ENCODE measurements at regions not wholly inside any gene's neighbourhood (a gene's known extent, or its start where the extent isn't known, plus 50 kb on each side); places are given as distances from the start of the nearest gene placed in this dataset.

DNA sequence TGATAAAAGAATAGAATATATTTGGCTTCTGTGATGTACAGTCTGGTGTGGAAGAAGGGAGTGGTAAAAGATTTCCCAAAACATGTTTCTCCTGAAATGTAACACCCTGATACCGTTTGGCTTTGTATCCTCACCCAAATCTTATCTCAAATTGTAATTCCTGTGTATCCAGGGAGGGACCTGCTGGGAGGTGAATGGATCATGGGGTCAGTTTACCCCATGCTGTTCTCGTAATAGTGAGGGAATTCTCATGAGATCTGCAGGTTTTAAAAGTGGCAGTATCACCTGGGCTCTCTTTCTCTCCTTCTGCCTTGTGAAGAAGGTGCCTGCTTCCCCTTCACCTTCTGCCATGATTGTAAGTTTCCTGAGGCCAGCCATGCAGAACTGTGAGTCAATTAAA is 1070.8 kb downstream of the IGSF11 start:
- Histone ChIP-seq H3K27ac (no peak overlapping the region), H3K4me3 (no peak overlapping the region)

- H3K27ac ChIP-seq = no peak overlapping the region
- H3K4me3 ChIP-seq = no peak overlapping the region
Measured at GRCh38 chr3:117964814-117965213, 1069.8 kb downstream of the IGSF11 start.

DNA sequence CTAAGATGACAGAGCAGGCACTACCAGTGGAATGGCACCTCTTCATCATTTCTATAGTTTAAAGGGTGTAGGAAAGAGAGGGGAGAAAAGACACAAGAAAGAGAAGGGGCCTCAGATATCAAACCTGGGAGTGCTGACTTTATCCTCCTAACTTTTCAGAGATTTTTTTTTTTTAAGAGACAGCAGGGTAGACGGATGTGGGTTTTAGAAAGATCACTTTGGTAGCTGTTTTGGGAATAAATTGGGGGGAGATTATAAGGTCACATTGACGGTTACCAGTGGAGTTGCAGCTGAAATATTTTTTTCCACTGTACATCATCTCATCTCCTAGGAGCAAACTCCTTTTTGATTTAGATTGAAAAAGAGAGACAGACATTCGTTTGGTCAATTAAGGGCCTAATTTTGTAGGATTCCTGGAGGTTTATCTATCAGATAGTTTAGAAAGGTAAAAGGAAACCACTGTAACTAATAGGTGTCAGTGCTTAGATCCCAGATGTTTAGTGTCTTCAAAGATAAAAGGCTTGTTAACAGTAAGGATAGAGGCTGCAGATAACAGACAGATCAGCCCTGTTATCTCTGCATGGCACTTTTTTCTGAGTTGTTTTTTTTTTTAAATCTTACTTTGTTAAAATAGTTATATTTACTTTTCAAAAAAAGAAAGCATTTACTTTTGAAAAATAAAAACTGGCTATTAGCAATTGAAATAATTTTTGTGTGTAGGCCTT is 1057.0 kb downstream of the IGSF11 start:
- no peak overlapping the region for H3K27ac ChIP-seq

GRCh38 chr3:117979466-117979865 is 1055.2 kb downstream of the IGSF11 start:
- Histone ChIP-seq H3K27ac (no peak overlapping the region), H3K4me3 (no peak overlapping the region)

More for the DNA sequence above, 1057.0 kb downstream of the IGSF11 start:
- H3K4me3 ChIP-seq = no peak overlapping the region

DNA sequence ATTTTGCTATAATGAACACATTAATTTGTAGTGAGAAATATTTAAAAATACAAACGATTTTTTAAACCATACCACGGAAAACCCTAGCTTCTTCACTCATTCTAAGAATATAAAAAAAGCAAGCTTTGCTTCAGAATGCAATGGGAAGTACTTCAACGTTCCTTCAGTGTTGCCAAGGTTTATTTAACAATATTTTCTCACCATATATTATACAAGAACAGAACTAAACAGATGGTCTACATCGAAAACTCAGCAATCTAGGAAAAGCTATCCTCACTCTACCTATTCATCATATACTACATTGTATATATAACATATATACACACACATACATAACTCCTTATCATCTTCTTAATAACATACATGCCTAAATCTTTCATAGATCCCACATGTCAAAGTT is 1047.4 kb downstream of the IGSF11 start:
- Histone ChIP-seq H3K27ac (no peak overlapping the region), H3K4me3 (no peak overlapping the region)

GRCh38 chr3:117989982-117990381 is 1044.7 kb downstream of the IGSF11 start:
- no peak overlapping the region for H3K4me3 ChIP-seq

GRCh38 chr3:117990627-117991026 is 1044.0 kb downstream of the IGSF11 start:
- no peak overlapping the region for H3K27ac ChIP-seq

More at GRCh38 chr3:117989982-117990381, 1044.7 kb downstream of the IGSF11 start:
- no peak overlapping the region for H3K27ac ChIP-seq

GRCh38 chr3:117995842-117996437 is 1038.7 kb downstream of the IGSF11 start:
- peak overlapping the region in 1 of 7 experiments; percentile 44 for H3K4me3 ChIP-seq
- H3K27ac ChIP-seq = no peak overlapping the region

More at GRCh38 chr3:117990627-117991026, 1044.0 kb downstream of the IGSF11 start:
- H3K4me3 ChIP-seq = no peak overlapping the region

GRCh38 chr3:117997201-117998049 is 1037.2 kb downstream of the IGSF11 start:
- Histone ChIP-seq H3K4me3 (peak overlapping the region; percentile 12 to 44 (median 17)), H3K27ac (no peak overlapping the region)

- Histone ChIP-seq H3K4me3 (no peak overlapping the region), H3K27ac (no peak overlapping the region)
Measured at GRCh38 chr3:117998071-117998470, 1036.6 kb downstream of the IGSF11 start.

DNA sequence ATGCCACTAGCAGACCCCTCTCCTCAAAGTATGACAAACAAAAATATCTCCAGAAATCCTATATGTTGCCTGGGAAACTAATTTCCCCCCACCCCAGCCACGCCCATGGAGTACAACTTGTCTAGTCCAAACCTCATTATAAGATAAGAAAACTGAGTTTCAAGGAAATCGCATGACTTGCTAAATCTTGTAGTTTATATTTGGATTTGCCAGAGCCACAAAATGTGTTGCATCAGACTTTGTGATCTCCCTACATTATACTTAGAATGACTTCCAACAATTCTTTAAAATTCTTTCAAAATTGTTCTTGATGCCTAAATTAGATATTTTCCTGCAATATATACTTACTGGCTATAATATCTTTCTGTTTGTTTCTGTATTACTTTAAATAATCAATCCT is 1034.4 kb downstream of the IGSF11 start:
- no peak overlapping the region for H3K27ac ChIP-seq
- no peak overlapping the region for H3K4me3 ChIP-seq

DNA sequence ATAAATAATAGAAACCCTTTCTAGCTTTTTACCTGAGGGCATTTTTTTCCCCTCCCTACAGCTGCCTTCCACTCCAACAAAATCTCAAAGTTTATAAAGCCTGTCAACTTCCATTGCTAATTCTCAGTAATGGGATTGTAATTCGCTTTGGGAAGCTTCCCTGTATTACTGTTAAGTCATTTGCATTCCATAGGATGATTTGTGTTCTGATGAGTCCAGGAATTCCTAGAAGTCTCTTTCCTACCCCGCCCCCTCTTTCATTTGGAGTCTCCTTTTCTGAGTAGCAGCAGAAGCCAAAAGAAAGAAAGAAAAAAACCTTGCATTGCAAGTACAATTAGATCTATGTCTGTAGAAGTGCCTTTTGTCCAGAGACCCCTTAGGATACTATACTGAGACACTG is 1033.3 kb downstream of the IGSF11 start:
- no peak overlapping the region for H3K27ac ChIP-seq
- H3K4me3 ChIP-seq = no peak overlapping the region

DNA sequence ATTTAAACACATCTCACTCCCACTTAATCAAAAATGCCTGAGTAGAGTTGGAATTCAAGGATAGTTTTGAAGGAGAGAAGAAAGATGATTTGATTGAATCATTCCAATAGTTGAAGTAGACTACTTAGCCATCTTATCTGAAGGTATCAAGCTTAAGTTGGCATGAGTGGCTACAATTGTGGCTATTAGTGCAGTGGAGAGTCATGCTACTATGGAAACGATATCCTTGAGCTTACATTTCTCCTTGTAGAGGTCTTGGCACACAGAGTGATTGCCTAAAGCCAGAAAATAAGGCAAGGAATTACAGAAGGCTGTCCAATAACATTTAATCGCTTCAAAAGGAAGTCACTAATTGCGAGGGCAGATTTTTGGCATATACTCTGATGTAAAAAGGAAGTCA is 1022.7 kb downstream of the IGSF11 start:
- Histone ChIP-seq H3K4me3 (no peak overlapping the region), H3K27ac (no peak overlapping the region)

GRCh38 chr3:118029049-118029448 is 1005.6 kb downstream of the IGSF11 start:
- Histone ChIP-seq H3K27ac (no peak overlapping the region), H3K4me3 (no peak overlapping the region)

DNA sequence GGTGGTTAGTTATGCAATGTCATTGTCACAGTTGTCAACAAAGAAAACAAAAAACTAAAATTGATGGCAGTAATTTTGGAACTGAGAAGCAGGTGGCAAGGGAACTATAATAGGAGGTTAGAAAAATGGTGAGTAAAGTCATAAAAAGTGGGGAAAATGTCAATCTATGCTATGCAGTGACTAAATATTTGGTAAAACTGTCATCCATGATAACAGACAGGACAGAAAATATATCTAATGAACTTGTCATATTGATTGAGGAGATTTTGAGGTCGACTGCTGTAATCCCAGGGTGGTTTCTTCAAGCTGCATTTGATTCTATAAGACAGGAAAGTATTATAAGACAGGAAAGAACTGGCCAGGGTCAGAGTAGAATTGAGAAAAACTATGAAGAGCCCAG is 998.4 kb downstream of the IGSF11 start:
- Histone ChIP-seq H3K27ac (no peak overlapping the region), H3K4me3 (no peak overlapping the region)

DNA sequence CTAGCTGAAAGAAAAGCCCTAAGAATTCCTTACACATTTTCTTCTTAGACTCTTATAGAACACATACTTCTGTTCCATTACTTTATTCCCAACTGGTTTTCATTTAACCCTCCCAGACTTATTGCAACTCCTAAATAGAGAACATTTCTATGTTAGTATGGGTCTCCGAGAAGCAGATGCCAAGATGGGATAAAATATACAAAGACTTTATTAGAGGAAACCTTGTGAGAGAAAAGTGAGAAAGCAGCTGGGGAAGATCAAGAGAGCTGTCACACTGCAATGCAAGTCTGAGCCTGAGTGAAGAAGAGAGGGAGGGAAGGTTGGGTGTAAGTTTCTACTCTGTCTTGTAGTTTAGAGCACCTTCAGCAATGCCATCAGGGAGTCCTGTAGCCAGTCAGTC is 979.3 kb downstream of the IGSF11 start:
- Histone ChIP-seq H3K4me3 (no peak overlapping the region), H3K27ac (no peak overlapping the region)

DNA sequence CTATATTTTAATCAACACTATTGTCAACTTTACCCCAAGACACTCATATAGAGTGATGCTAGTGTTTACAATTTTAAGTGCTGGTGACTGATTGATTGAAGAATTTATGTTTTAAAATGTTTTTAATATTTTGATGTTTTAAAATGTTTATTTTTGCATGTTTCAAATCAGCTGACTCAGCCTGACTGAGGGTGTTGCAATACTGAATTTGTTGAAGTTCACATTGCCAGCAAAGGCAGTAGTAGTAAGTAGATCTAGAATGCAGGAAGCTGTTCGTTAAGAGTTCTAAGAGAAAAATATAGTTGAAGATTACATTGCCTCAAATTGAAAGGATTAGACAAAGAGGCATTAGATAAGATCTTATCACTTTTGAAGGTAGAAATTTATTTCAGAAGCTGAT is 977.6 kb downstream of the IGSF11 start:
- no peak overlapping the region for H3K27ac ChIP-seq
- H3K4me3 ChIP-seq = no peak overlapping the region

DNA sequence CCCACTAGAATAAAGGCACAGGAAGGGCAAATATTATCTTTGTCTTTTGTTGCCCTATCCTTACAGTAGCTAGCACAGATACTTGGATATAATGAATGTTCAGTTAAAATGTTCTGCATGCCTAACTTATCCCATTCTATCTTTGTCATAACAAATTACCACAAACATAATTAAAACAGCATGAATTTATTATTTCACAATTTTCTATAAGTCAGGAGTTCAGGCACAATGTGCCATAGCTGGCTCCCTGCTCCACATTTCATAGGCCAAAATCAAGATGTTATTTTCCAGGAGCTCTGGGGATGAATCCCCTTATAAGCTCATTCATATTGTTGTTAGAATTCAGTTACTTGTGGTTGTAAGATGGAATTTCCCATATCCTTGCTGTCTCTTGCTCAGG is 975.5 kb downstream of the IGSF11 start:
- Histone ChIP-seq H3K4me3 (no peak overlapping the region), H3K27ac (no peak overlapping the region)

- no peak overlapping the region for H3K4me3 ChIP-seq
- H3K27ac ChIP-seq = no peak overlapping the region
Measured at GRCh38 chr3:118067439-118067838, 967.2 kb downstream of the IGSF11 start.

DNA sequence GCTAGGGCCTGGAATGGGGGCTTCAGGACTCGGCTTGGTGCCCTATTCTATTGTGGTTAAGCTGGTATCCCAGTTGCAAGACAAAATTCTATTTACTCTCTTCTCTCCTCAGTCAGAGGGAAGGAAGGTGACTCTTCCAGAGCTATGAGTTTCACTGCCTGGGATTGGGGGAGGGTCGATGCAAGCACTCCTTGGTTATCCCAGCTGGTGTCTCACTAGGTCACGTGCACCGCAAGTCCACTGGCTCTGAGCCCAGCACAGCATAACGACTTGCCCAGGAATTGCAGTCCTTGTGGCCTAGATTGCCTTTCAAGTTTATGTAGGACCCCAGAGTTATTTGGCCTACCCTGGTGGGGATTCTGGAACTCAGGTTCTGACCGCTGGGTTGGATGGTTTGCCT is 958.8 kb downstream of the IGSF11 start:
- Histone ChIP-seq H3K27ac (no peak overlapping the region), H3K4me3 (no peak overlapping the region)

DNA sequence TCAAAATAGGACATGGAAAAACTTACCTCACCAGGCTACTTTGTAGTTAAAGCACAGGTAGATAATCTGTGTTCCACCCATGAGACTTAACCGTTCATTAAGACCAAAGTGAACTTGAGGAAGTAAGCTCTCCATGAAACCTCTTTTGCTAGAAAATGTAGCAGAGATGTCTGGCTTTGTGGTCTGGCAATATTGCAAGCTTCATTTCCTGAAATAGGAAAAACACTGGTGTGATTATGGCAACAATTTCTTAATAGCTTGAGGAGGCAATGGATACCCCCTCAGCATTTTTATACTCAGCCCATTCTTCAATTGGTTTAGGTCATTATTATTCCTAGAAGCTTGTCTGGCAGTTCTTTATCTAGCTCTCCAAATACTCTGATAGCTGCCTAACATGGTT is 957.3 kb downstream of the IGSF11 start:
- Histone ChIP-seq H3K4me3 (no peak overlapping the region), H3K27ac (no peak overlapping the region)

Data from skin epidermis (tissue), 12 donors.